Stimulated activated naive CD8-positive, alpha-beta T cell treated with anti-CD3 and anti-CD28 coated beads, Interleukin-15, Interleukin-2, amounts not matched to agents 100 U/mL and 50 U/mL, for 24 hours (primary cell): ENCODE measurements at regions not wholly inside any gene's neighbourhood (a gene's known extent, or its start where the extent isn't known, plus 50 kb on each side); places are given as distances from the start of the nearest gene placed in this dataset.

Experiments
- ATAC-seq: fragments of 150-1000 bp; cut with Tn5 transposase; one replicate; pipeline ENCODE4 v1.10.0; 2021
- DNase-seq: peaks from one replicate; pipeline ENCODE4 v3.0.0; 2021

GRCh38 chr5:155416765-155417164 is 403.2 kb downstream of the KIF4B start:
- no peak for DNase-seq
- ATAC-seq = no peak

GRCh38 chr5:155418960-155419579 is 405.5 kb downstream of the KIF4B start:
- DNase-seq (no peak), ATAC-seq (no peak)

GRCh38 chr5:155430192-155430591 is 416.6 kb downstream of the KIF4B start:
- no peak for ATAC-seq

GRCh38 chr5:155434267-155434666 is 420.7 kb downstream of the KIF4B start:
- DNase-seq (no peak), ATAC-seq (no peak)

More at GRCh38 chr5:155430192-155430591, 416.6 kb downstream of the KIF4B start:
- DNase-seq = no peak

- DNase-seq = no peak
- ATAC-seq = no peak
These were observed 421.1 kb downstream of the KIF4B start for GRCh38 chr5:155434681-155435080.

- DNase-seq (no peak), ATAC-seq (no peak)
These were observed 428.3 kb downstream of the KIF4B start for GRCh38 chr5:155441849-155442248.

GRCh38 chr5:155451106-155451505 is 437.6 kb downstream of the KIF4B start:
- DNase-seq (no peak), ATAC-seq (no peak)

- DNase-seq = no peak
- no peak for ATAC-seq
These were observed 442.4 kb downstream of the KIF4B start for GRCh38 chr5:155455791-155456514.

GRCh38 chr5:155459889-155460500 is 446.4 kb downstream of the KIF4B start:
- DNase-seq (no peak), ATAC-seq (no peak)

- DNase-seq (no peak), ATAC-seq (no peak)
These were observed 447.0 kb downstream of the KIF4B start for GRCh38 chr5:155460501-155460931.

GRCh38 chr5:155461304-155461703 is 447.7 kb downstream of the KIF4B start:
- DNase-seq = no peak
- no peak for ATAC-seq

GRCh38 chr5:155466851-155467250 is 453.3 kb downstream of the KIF4B start:
- ATAC-seq = no peak
- DNase-seq = no peak

- DNase-seq = no peak
- no peak for ATAC-seq
These were observed 457.5 kb downstream of the KIF4B start for GRCh38 chr5:155471027-155471426.

- ATAC-seq (no peak), DNase-seq (no peak)
These were observed 459.2 kb downstream of the KIF4B start for GRCh38 chr5:155472780-155473179.

GRCh38 chr5:155475318-155475717 is 461.8 kb downstream of the KIF4B start:
- no peak for ATAC-seq

GRCh38 chr5:155480731-155481131 is 467.2 kb downstream of the KIF4B start:
- no peak for DNase-seq
- no peak for ATAC-seq

More at GRCh38 chr5:155475318-155475717, 461.8 kb downstream of the KIF4B start:
- no peak for DNase-seq

GRCh38 chr5:155481182-155481581 is 467.6 kb downstream of the KIF4B start:
- no peak for DNase-seq
- ATAC-seq = no peak

GRCh38 chr5:155482428-155482827 is 468.9 kb downstream of the KIF4B start:
- no peak for ATAC-seq
- no peak for DNase-seq

GRCh38 chr5:155485386-155485785 is 471.8 kb downstream of the KIF4B start:
- DNase-seq = no peak
- no peak for ATAC-seq

- no peak for ATAC-seq
- DNase-seq = no peak
These were observed 476.4 kb downstream of the KIF4B start for GRCh38 chr5:155489949-155490348.

- ATAC-seq = no peak
These were observed 478.6 kb downstream of the KIF4B start for GRCh38 chr5:155492191-155492590.

GRCh38 chr5:155504606-155505005 is 491.1 kb downstream of the KIF4B start:
- ATAC-seq (no peak), DNase-seq (no peak)

More at GRCh38 chr5:155492191-155492590, 478.6 kb downstream of the KIF4B start:
- no peak for DNase-seq

GRCh38 chr5:155507363-155507762 is 493.8 kb downstream of the KIF4B start:
- no peak for ATAC-seq
- no peak for DNase-seq
